Mammary epithelial cell (primary cell): ENCODE measurements at regions not wholly inside any gene's neighbourhood (a gene's known extent, or its start where the extent isn't known, plus 50 kb on each side); places are given as distances from the start of the nearest gene placed in this dataset.

ENCODE experiments used
- EZH2 ChIP-seq: IDR thresholded peaks from 2 replicates; pipeline ENCODE4 v1.6.1; 2012; ENCODE audit warnings: low read length, inconsistent platforms, borderline replicate concordance
- TF ChIP-seq, protein P1 (sequence below), 2 donors: IDR thresholded peaks in 1 of 2; conservative IDR thresholded peaks in 1 of 2; 2 replicates each; pipeline ENCODE4 v1.5.1; 2011 to 2012; ENCODE audit warnings: inconsistent platforms in 2 of 2, low read length in 2 of 2, mild to moderate bottlenecking in 2 of 2, control low read depth in 1 of 2, low read depth in 1 of 2; ENCODE audit not compliant: insufficient read depth in 1 of 2; ENCODE audit errors: extremely low read depth in 1 of 2

DNA sequence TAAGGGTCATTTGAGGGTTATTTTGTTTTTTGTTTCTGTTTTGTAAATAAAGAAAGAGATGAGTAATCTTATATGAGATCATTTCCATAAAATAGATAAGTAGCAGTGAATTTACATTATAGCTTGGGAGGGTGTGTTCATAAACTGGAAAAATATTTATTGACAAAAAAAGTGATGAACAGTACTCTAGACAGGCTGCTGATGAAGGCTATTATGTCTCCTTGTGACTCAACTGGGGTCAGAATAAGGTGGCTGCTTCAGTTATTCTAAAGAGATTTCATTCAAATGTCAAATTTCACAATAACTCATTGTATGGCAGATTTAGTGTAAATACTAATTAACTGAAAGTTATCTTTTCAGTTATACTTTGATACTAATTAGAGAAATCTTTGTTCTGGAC, 251.1 kb upstream of the CMC1 start:
- TF ChIP-seq, protein P1, sequence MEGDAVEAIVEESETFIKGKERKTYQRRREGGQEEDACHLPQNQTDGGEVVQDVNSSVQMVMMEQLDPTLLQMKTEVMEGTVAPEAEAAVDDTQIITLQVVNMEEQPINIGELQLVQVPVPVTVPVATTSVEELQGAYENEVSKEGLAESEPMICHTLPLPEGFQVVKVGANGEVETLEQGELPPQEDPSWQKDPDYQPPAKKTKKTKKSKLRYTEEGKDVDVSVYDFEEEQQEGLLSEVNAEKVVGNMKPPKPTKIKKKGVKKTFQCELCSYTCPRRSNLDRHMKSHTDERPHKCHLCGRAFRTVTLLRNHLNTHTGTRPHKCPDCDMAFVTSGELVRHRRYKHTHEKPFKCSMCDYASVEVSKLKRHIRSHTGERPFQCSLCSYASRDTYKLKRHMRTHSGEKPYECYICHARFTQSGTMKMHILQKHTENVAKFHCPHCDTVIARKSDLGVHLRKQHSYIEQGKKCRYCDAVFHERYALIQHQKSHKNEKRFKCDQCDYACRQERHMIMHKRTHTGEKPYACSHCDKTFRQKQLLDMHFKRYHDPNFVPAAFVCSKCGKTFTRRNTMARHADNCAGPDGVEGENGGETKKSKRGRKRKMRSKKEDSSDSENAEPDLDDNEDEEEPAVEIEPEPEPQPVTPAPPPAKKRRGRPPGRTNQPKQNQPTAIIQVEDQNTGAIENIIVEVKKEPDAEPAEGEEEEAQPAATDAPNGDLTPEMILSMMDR (conservative IDR thresholded peaks at IDR 0.05 in 1 of 2, IDR thresholded peaks at IDR 0.05 in 1 of 2; ENCODE audit: extremely low read depth in 1 of 2, insufficient read depth in 1 of 2, low read depth in 1 of 2, low read length in 2 of 2): no peak
- TF ChIP-seq EZH2: no peak
